ENCODE measurements at regions not wholly inside any gene's neighbourhood (a gene's known extent, or its start where the extent isn't known, plus 50 kb on each side); places are given as distances from the start of the nearest gene placed in this dataset.
A peak's percentile ranks its signal among the peaks of the same experiment; 100 is the strongest.

DNA sequence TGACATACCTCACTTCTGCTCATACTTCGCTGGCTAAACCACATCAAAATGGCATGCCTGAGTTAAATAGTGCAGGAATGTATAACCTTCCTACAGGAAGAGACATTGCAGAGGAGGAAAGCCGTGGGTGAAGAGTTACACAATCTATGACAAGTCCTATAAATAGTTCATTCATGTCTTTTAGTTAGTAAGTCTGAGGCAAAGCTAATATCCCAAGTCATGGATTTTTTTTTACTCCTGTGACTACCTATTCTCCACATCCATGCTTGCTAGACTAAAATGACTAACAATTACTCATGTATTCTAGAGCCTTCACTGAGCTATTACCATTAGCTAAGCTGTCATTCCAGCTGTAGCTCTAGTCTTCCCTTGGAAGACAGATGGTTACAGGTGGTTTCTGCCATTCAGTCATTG, 391.3 kb downstream of the NR2F1-AS1 start:
- ChIA-PET CTCF (interaction anchor here (1.0 to 1.8 kb wide), 4 partner anchors 12 to 280 kb away, joined by 3 to 6 read pairs (median 3); no protein-coding TSS in a partner anchor), POLR2A (interaction anchor here (1.0 kb wide), 1 partner anchor 24 kb away, joined by 3 read pairs; no protein-coding TSS in a partner anchor)
- DNase-seq (ENCODE audit: low read depth, low spot score) (peak; percentile 62), FAIRE-seq (peak; percentile 64)
- BruUV-seq (replicated peaks): no TSS peak
- H3K27me3 ChIP-seq (ENCODE audit: control insufficient read depth in 2 of 2, insufficient read depth in 2 of 2, low read length in 2 of 2): no peaks in the 10 kb centered on the region
- no peak overlapping the region for H3K4me2 ChIP-seq (ENCODE audit: insufficient read depth, low read length)
- peaks cover 36% of the 10 kb centered on the region for H3K4me1 ChIP-seq (ENCODE audit: control insufficient read depth, extremely low read depth, insufficient read depth, low read length)
- no peak overlapping the region for H3K9ac ChIP-seq (replicated peaks; ENCODE audit: extremely low read depth, insufficient read depth, low read length)
- H3K9me3 ChIP-seq (replicated peaks; ENCODE audit: control insufficient read depth, insufficient read depth, low read length): no peaks in the 10 kb centered on the region
- no peak overlapping the region for H3K4me3 ChIP-seq (replicated peaks in 1 of 3; ENCODE audit: insufficient read depth in 1 of 3, low read depth in 1 of 3, low read length in 3 of 3)
- H3K36me3 ChIP-seq (ENCODE audit: control insufficient read depth in 2 of 2, extremely low read depth in 1 of 2, insufficient read depth in 2 of 2, low read length in 2 of 2): no peaks in the 10 kb centered on the region
- H2AFZ ChIP-seq (ENCODE audit: low read depth, low read length): peak overlapping the region; percentile 67
- intact Hi-C loops (cut with micrococcal nuclease): no loop called here
- TF ChIP-seq FOS (IDR thresholded peaks at IDR 0.05; ENCODE audit: borderline replicate concordance, insufficient read depth, low read length): peak; percentile 71
- TF ChIP-seq POLR2AphosphoS5 (IDR thresholded peaks at IDR 0.05; ENCODE audit: insufficient read depth, low read depth, low read length): no peak
- no peaks in the 10 kb centered on the region for H3K79me2 ChIP-seq (ENCODE audit: control insufficient read depth, insufficient read depth, low read length)
- H3K27ac ChIP-seq (ENCODE audit: insufficient read depth, low read depth, low read length): no peak overlapping the region
- no peaks in the 10 kb centered on the region for H3K9me1 ChIP-seq (replicated peaks; ENCODE audit: control insufficient read depth, extremely low read depth, insufficient read depth, low read length)
- H4K20me1 ChIP-seq (replicated peaks; ENCODE audit: control insufficient read depth, extremely low read depth, insufficient read depth, low read length): no peaks in the 10 kb centered on the region
- dilution Hi-C loops (cut with MboI; ENCODE audit: extremely low pct_ligation_motif_present, low sequenced_read_pairs): no loop called here

- DNase-seq (ENCODE audit: low read depth, low spot score): no peak
- Histone ChIP-seq H3K36me3 (ENCODE audit: control insufficient read depth in 2 of 2, extremely low read depth in 1 of 2, insufficient read depth in 2 of 2, low read length in 2 of 2) (no peaks in the 10 kb centered on the region), H3K9ac (replicated peaks; ENCODE audit: extremely low read depth, insufficient read depth, low read length) (no peak overlapping the region), H3K9me3 (replicated peaks; ENCODE audit: control insufficient read depth, insufficient read depth, low read length) (no peaks in the 10 kb centered on the region), H3K4me2 (ENCODE audit: insufficient read depth, low read length) (no peak overlapping the region), H3K27ac (ENCODE audit: insufficient read depth, low read depth, low read length) (no peak overlapping the region), H3K9me1 (replicated peaks; ENCODE audit: control insufficient read depth, extremely low read depth, insufficient read depth, low read length) (no peaks in the 10 kb centered on the region), H4K20me1 (replicated peaks; ENCODE audit: control insufficient read depth, extremely low read depth, insufficient read depth, low read length) (no peaks in the 10 kb centered on the region), H2AFZ (ENCODE audit: low read depth, low read length) (no peak overlapping the region), H3K4me1 (ENCODE audit: control insufficient read depth, extremely low read depth, insufficient read depth, low read length) (peaks cover 35% of the 10 kb centered on the region), H3K27me3 (ENCODE audit: control insufficient read depth in 2 of 2, insufficient read depth in 2 of 2, low read length in 2 of 2) (no peaks in the 10 kb centered on the region), H3K4me3 (replicated peaks in 1 of 3; ENCODE audit: insufficient read depth in 1 of 3, low read depth in 1 of 3, low read length in 3 of 3) (no peak overlapping the region), H3K79me2 (ENCODE audit: control insufficient read depth, insufficient read depth, low read length) (no peaks in the 10 kb centered on the region)
- BruUV-seq (replicated peaks): no TSS peak
- ChIA-PET CTCF (interaction anchor here (1.0 to 1.8 kb wide), 2 partner anchors 27 to 97 kb away, joined by 3 to 6 read pairs; no protein-coding TSS in a partner anchor), POLR2A (no interaction called here)
- no peak for FAIRE-seq
- intact Hi-C loops (cut with micrococcal nuclease): no loop called here
- no peak for TF ChIP-seq FOS (IDR thresholded peaks at IDR 0.05; ENCODE audit: borderline replicate concordance, insufficient read depth, low read length)
- TF ChIP-seq POLR2A (IDR thresholded peaks at IDR 0.05; ENCODE audit: low read depth, low read length): no peak
- TF ChIP-seq GATA2 (IDR thresholded peaks at IDR 0.05; ENCODE audit: insufficient read depth, insufficient read length, low read depth, low read length): no peak
- no peak for TF ChIP-seq POLR2AphosphoS5 (IDR thresholded peaks at IDR 0.05; ENCODE audit: insufficient read depth, low read depth, low read length)
- no peak for TF ChIP-seq MYC (IDR thresholded peaks at IDR 0.05; ENCODE audit: low read depth, low read length)
- TF ChIP-seq, protein P1, sequence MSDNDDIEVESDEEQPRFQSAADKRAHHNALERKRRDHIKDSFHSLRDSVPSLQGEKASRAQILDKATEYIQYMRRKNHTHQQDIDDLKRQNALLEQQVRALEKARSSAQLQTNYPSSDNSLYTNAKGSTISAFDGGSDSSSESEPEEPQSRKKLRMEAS (IDR thresholded peaks at IDR 0.05; ENCODE audit: insufficient read depth, insufficient read length): no peak
- TF ChIP-seq, protein P2, sequence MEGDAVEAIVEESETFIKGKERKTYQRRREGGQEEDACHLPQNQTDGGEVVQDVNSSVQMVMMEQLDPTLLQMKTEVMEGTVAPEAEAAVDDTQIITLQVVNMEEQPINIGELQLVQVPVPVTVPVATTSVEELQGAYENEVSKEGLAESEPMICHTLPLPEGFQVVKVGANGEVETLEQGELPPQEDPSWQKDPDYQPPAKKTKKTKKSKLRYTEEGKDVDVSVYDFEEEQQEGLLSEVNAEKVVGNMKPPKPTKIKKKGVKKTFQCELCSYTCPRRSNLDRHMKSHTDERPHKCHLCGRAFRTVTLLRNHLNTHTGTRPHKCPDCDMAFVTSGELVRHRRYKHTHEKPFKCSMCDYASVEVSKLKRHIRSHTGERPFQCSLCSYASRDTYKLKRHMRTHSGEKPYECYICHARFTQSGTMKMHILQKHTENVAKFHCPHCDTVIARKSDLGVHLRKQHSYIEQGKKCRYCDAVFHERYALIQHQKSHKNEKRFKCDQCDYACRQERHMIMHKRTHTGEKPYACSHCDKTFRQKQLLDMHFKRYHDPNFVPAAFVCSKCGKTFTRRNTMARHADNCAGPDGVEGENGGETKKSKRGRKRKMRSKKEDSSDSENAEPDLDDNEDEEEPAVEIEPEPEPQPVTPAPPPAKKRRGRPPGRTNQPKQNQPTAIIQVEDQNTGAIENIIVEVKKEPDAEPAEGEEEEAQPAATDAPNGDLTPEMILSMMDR (IDR thresholded peaks at IDR 0.05; ENCODE audit: extremely low read depth in 1 of 2, insufficient read depth in 1 of 2, low read depth in 1 of 2, low read length in 2 of 2): no peak
- TF ChIP-seq JUN (IDR thresholded peaks at IDR 0.05; ENCODE audit: borderline replicate concordance, insufficient read depth, insufficient read length, low read depth): no peak
- TF ChIP-seq EZH2 (IDR thresholded peaks at IDR 0.05; ENCODE audit: borderline replicate concordance, low read depth, low read length, severe bottlenecking): no peak
- dilution Hi-C loops (cut with MboI; ENCODE audit: extremely low pct_ligation_motif_present, low sequenced_read_pairs): no loop called here
These were observed 392.0 kb downstream of the NR2F1-AS1 start for GRCh38 chr5:93188876-93189485.

Data from endothelial cell of umbilical vein (primary cell).